ENCODE measurements at regions not wholly inside any gene's neighbourhood (a gene's known extent, or its start where the extent isn't known, plus 50 kb on each side); places are given as distances from the start of the nearest gene placed in this dataset.

DNA sequence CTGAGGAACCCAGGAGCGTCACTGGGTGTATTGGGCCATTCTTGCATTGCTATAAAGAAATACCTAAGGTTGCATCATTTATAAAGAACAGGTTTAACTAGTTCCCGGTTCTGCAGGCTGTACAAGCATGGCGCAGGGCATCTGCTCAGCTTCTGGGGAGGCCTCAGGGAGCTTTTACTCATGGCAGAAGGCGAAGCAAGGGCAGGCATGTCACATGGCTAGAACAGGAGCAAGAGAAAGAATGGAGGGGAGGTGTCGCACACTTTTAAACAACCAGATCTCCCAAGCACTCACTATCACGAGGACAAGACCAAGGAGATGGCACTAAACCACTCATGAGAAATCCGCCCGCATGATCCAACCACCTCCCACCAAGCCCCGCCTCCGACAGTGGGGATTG is 65.2 kb downstream of the PSMG1 start:
- TF ChIP-seq CTCF (IDR thresholded peaks at IDR 0.05), result no peak
- no peak for TF ChIP-seq POLR2A (IDR thresholded peaks at IDR 0.05)

Data from prostate gland (tissue), 2 donors.